ENCODE measurements at regions not wholly inside any gene's neighbourhood (a gene's known extent, or its start where the extent isn't known, plus 50 kb on each side); places are given as distances from the start of the nearest gene placed in this dataset.

GRCh38 chr2:238638982-238639628, 208.8 kb upstream of the TWIST2 start:
- no peak for DNase-seq

DNA sequence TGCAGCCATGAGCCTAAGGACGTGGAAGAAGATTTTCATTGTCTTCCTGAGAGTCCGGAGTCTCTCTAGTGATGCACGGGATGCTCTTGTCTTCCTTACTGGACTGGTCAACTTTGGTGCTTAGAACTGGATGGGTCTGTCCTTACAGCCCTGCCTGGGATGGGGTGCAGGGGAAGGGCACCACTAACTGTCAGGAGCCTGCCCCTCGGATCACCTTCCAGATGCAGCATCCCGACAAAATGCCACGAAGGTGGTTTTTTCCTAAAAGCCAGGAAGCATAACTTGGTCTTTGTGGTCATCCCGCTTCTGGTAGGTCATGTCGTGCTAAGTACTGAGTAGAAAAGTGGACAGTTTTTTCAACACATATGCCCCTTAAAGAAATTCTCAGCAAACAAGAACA, 207.4 kb upstream of the TWIST2 start:
- DNase-seq, result no peak

DNA sequence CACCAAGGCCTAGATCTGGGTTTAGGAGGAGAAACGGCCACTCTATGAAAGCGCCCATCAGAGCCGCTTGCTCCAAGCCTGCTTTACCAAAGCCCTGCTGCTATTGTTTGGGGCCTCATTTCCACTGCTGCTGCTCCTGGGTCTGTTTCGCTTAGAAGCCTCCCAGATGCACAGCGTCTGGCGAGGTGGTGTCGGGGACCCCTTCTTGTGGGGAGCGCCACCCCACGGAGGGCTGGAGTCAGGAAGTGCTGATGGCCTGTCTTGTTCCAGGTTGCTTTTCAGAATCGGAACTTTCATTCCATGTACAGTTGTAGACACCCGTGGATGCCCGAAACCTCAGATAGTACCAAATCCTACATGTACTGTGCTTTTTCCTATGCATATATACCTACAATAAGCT, 204.9 kb upstream of the TWIST2 start:
- DNase-seq, result no peak

DNA sequence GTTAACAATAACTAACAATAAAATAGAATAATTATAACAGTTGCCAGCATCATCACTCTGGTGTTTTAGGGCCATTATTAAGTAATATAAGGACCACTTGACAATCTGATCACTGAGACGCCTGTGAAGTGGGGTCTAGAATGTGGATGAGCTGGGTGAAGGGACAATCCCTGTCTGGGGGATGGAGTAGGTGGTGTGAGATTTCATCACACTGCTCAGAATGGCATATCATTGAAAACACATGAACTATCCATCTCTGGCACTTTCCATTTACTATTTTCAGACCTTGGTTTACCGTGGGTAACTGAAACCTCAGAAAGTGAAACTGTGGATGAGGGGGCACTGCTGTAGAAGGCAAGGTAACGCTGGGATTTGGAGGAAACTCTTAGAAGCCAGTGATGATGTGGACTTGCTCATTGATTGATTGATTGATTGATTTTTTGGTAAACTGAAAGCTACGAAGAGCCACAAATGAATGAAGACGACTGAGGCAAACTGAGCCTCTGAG, 204.4 kb upstream of the TWIST2 start:
- no peak for DNase-seq

DNA sequence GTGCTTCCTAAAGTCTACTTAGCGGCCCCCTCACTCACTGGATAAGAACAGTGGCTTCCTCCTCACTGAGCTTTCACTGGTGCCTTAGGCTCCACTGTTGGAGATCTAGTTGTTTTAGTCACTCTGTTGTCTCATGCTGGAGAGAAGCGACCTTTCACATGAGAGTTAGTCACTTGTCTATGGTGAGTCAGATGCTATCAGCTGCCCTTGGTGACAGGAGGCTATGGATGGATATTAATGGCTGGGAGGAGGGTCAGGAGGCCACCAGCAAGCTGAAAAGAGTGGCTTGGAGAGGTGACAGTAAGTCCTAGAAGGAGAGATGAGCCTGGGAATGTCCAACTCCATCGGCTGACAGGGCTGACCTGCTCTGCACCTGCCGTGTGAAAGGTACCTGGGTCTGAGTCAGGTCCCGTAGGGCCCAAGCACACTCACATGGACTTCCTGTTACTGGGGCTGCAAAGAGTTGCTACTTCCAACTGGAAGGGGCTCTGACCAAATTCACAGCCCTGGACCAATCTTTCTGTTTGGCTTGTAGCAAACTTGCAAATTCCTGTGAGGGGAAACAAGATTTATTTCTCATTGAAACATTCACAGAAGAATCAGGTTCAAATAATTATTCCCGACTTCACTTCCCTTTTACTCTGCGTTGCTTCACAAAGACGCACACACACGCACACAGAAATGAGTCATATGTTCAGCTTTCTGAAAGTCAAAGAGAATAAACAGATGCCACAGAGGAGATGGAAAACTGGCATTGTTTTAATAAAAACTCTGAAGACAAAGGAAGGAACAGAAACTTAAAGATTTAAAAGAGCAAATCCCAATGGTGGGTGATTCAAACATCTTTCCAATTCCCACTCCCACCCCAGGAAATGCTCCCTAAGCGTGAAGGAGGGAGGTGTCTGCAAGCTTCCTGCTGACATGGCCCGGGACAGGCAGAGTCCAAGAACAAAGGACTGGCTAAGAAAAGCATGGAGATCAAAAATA, 203.5 kb upstream of the TWIST2 start:
- no peak for DNase-seq

GRCh38 chr2:238645095-238645494, 202.8 kb upstream of the TWIST2 start:
- no peak for DNase-seq

- no peak for DNase-seq
Measured at GRCh38 chr2:238645716-238646115, 202.2 kb upstream of the TWIST2 start.

- DNase-seq, result no peak
Measured at GRCh38 chr2:238646281-238646680, 201.6 kb upstream of the TWIST2 start.

DNA sequence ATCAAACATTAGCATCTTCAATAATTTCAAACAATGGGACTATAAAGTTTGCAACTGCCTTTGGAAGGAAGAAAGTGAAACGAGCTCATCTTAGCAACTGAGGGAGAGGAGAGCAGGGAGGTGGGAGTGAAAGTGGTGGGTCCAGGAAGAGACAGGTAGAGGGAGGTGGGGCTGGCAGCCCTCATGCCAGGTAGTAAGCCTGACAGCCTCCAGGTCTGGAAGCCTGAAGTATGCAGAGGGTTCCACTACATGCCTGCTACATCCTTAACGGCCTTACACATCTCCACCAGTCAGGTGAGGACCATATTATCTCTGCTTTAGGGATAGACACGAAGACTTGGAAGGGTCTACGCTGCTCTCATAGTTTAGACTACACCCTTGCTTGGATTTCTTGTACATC, 201.1 kb upstream of the TWIST2 start:
- no peak for DNase-seq

DNA sequence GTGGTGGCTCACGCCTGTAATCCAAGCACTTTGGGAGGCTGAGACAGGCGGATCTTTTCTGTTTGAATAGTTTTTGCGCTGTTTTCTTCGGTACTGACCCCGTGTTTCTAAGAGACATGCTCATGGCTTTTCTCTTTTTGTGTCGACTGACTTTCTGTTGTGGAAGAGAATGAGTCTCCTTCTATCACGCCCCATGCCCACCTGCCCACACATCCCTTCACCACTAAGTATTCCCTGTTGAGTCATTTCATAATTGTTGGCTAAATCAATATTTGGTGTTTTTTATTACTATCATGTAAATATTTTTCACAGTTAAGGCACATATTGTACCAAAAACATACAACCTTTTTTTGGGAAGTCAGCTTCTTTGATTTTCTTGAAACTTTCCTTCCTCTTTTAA, 198.8 kb upstream of the TWIST2 start:
- DNase-seq, result no peak

DNA sequence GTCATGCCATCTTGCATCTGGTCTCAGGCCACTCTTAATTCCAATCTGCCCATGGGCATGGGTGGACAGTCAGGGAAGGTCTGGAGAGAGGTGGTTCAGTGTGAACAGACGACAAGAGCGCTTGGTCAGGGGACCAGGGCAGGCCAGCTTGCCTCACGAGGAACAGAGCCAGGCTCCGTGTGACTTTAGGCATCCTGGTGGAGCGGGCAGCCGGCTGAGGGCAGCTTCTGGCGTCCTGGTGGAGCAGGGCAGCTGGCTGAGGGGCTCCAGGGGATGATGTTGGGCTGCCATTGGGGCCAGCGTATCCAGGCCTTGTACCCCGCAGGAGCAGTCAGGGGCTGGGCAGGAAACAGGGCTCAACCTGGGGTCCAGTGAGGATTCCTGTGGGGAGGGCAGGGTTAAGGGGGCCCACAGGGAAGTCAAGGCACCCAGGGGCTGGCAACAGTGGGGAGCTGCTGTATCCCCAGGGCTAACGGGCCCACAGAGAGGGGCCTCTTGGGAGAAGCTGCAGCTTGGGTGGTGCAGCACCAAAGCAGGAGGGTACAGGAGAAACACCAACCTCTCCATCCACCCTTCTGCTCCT, 197.9 kb upstream of the TWIST2 start:
- no peak for DNase-seq

DNA sequence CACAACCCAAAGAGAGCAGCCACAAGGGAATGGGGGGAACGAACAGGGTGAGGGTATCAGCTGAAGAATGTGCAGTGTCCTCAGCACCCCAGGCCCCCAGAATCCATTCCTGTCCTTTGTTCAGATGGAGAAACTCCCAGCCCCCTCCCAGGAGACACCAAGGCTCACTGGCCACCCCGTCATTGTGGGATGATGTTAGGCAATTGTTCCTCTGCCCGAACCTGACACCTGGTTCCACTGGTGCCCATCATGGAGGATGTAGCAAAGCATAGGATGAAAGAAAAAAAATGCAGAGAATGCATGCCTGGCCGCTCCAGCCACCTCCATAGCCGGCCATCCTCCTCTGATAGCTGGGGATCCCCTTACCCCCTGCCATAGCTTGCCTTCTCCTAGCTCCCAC, 197.3 kb upstream of the TWIST2 start:
- DNase-seq, result no peak

- DNase-seq, result no peak
Measured at GRCh38 chr2:238651306-238652052, 196.4 kb upstream of the TWIST2 start.

GRCh38 chr2:238652053-238652770, 195.7 kb upstream of the TWIST2 start:
- no peak for DNase-seq

- DNase-seq, result no peak
Measured at GRCh38 chr2:238652771-238653157, 195.1 kb upstream of the TWIST2 start.

DNA sequence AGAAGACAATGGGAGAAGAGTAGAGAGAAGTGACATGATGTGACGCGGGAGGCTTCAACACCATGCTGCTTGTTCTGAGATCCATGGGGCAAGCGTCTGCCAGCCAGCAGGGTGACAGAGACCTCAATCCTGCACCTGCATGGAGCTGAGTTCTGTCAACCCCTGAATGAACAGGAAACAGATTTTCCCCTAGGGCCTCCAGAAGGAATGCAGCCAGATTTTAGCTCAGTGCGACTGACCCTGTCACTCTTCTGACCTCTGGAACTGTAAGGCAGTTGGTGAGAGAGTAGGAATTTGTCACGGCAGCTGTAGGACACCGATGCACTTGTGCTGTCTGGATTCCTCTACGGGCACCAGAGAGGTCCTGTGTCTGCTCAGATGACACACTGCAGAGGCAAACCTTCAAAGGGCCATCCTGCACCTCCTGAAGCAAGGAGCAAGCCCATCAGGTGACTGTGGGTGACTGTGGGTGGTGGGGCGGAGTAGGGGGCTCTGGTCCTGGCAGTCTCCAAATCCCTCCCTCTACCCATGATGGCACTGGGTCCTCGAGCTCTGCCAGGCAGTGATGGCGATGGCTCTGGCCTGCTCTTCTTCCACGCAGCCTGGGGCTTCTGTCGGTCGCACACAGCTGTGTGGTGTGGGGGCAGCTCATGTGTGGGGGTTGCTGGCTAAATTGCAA, 194.3 kb upstream of the TWIST2 start:
- DNase-seq, result no peak

DNA sequence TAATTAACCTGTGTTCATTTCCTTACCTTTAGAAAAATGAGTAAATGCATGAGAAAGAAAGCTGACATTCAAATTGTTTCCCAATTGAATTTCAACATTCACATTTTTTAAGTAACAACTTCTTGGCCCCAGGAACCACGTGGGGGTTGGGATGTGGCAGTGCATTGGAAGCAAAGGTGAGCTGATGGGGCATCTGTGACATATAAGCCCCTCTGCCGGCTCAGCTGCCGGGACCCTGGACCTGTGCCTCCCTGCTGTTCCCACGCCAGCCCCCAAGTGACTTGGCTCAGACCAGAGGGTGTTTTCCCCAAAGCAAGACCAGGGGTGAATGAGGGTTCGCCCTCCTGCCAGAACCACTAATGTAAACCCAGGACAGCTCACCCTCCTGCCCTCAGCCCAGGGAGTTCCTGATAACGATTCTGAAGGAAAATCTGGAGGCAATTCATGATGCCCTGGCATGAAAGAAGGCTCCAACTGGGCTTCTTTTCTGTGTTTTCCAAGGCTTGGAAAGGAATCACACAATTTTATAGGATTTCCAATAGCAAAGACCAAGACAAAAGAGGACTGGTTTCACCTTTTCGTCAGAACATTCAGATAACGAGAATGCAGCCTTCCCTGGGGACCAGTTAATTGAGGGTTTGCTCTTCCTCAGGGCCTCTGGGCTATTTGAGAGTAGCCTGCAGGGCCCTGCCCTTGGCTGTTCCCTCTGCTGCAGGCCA, 193.2 kb upstream of the TWIST2 start:
- no peak for DNase-seq

DNA sequence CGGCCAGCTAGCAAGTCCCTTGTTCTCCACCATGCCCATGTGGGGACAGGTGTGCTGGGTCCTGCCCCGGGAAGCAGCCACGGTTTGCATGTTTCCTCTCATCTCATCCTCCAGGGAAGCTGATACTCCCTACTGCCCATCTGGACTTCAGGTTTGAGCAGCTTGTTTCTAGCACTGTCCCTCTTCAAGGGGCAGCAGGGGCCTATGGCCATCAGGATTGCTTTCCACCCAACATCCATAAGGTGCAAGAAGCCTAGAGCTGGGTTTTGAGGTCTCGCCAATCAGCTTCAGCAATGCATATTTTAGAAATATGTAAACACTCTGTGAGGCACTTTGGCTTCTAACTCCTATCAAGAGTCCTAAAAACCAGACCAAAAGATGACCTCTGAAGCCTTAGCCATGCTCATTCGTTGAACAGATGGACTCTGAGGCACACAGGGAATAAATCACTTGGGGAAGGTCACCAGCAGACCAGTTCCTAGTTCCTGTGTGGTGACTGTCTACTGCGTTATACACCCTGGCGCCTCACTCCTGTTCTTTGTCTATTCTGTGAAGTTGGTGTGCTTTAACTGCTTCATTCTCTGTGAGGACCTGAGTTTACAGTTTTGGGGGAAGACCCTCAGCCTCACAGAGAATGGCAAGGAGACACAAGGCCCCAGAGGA, 192.6 kb upstream of the TWIST2 start:
- no peak for DNase-seq

GRCh38 chr2:238655974-238656722, 191.7 kb upstream of the TWIST2 start:
- DNase-seq, result no peak

Measured in activated gamma-delta T cell treated with Interleukin-2 at 50 U/mL for 16 hours (primary cell).